GM12874 (cell line): ENCODE measurements at regions not wholly inside any gene's neighbourhood (a gene's known extent, or its start where the extent isn't known, plus 50 kb on each side); places are given as distances from the start of the nearest gene placed in this dataset.

Source experiments
- TF ChIP-seq, protein P1 (sequence below): IDR thresholded peaks from 2 replicates; pipeline ENCODE4 v1.5.1; 2011; ENCODE audit warnings: low read depth, mild to moderate bottlenecking, control low read depth, low read length, moderate library complexity; ENCODE audit not compliant: insufficient read depth

GRCh38 chrX:122500556-122500955 is 683.5 kb upstream of the GRIA3 start:
- TF ChIP-seq, protein P1, sequence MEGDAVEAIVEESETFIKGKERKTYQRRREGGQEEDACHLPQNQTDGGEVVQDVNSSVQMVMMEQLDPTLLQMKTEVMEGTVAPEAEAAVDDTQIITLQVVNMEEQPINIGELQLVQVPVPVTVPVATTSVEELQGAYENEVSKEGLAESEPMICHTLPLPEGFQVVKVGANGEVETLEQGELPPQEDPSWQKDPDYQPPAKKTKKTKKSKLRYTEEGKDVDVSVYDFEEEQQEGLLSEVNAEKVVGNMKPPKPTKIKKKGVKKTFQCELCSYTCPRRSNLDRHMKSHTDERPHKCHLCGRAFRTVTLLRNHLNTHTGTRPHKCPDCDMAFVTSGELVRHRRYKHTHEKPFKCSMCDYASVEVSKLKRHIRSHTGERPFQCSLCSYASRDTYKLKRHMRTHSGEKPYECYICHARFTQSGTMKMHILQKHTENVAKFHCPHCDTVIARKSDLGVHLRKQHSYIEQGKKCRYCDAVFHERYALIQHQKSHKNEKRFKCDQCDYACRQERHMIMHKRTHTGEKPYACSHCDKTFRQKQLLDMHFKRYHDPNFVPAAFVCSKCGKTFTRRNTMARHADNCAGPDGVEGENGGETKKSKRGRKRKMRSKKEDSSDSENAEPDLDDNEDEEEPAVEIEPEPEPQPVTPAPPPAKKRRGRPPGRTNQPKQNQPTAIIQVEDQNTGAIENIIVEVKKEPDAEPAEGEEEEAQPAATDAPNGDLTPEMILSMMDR, result no peak

- TF ChIP-seq, protein P1, result no peak
These were observed 682.4 kb upstream of the GRIA3 start for GRCh38 chrX:122501652-122502051.

GRCh38 chrX:122504026-122504425 is 680.1 kb upstream of the GRIA3 start:
- TF ChIP-seq, protein P1, result no peak

- TF ChIP-seq, protein P1, result no peak
These were observed 671.5 kb upstream of the GRIA3 start for GRCh38 chrX:122512561-122513072.

DNA sequence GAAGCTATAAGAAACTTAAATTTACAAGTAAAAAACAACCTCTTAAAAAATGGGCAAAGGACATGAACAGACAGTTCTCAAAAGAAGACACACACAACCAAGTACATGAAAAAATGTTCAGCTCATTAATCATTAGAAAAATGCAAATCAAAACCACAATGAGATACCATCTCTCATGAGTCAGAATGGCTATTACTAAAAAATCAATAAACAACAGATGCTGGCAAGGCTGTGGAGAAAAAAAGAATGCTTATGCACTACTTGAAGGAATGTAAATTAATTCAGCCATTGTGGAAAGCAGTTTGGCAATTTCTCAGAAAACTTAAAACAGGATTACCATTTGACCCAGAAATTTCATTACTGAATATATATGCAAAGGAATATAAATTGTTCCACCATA is 666.3 kb upstream of the GRIA3 start:
- TF ChIP-seq, protein P1, result no peak

DNA sequence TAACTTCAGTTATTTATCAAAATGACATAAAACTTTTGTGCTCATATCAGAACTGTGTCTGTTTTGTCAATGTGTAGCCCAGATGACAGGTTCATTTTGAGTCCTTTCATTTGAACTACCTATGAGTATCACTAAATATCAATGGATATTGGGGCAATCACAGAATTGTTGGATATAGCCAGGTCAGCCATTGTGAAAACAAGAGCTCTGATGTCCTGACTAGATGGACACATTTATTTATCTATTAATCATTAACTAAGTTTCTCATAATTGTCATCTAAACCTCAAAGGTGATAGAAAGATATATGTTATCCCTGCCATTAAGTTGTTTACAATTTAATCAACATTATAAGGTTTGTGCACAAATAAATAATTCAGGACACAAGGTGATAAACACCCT is 638.3 kb upstream of the GRIA3 start:
- TF ChIP-seq, protein P1, result no peak

DNA sequence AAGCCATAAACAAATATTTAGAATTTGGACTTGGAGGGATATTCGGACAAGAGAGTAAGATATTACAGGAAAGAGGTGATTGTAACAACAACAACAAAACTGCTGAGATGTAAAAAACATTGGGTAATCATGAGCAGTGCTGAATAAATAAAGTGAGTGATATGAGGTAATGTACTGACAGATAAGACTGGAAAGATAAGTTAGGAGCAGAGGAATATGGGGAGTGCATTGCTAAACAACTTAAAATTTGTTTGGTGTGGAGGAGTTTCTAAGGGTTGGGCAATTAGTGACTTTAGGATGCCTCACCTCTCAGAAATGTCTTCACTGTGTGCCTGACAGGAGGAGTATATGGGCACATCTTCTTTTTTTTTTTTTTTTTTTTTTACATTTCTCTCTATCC is 637.8 kb upstream of the GRIA3 start:
- TF ChIP-seq, protein P1, result no peak
